ENCODE measurements at regions not wholly inside any gene's neighbourhood (a gene's known extent, or its start where the extent isn't known, plus 50 kb on each side); places are given as distances from the start of the nearest gene placed in this dataset.

GRCh38 chr3:28088811-28089526, 152.4 kb upstream of the CMC1 start:
- no peak for DNase-seq

- DNase-seq, result no peak
These were observed 151.9 kb upstream of the CMC1 start for GRCh38 chr3:28089527-28089897.

GRCh38 chr3:28099296-28099695, 142.1 kb upstream of the CMC1 start:
- DNase-seq, result no peak

GRCh38 chr3:28101705-28102104, 139.7 kb upstream of the CMC1 start:
- DNase-seq, result no peak

GRCh38 chr3:28103861-28104260, 137.6 kb upstream of the CMC1 start:
- no peak for DNase-seq

- no peak for DNase-seq
These were observed 136.4 kb upstream of the CMC1 start for GRCh38 chr3:28104896-28105534.

- no peak for DNase-seq
These were observed 131.6 kb upstream of the CMC1 start for GRCh38 chr3:28109829-28110228.

- no peak for DNase-seq
These were observed 130.6 kb upstream of the CMC1 start for GRCh38 chr3:28110869-28111268.

GRCh38 chr3:28114893-28115292, 126.5 kb upstream of the CMC1 start:
- no peak for DNase-seq

- no peak for DNase-seq
These were observed 126.1 kb upstream of the CMC1 start for GRCh38 chr3:28115316-28115715.

GRCh38 chr3:28117598-28117997, 123.8 kb upstream of the CMC1 start:
- no peak for DNase-seq

GRCh38 chr3:28118087-28118486, 123.3 kb upstream of the CMC1 start:
- no peak for DNase-seq

- DNase-seq, result no peak
These were observed 119.2 kb upstream of the CMC1 start for GRCh38 chr3:28122227-28122626.

- DNase-seq, result no peak
These were observed 116.5 kb upstream of the CMC1 start for GRCh38 chr3:28124882-28125281.

GRCh38 chr3:28125342-28125741, 116.1 kb upstream of the CMC1 start:
- no peak for DNase-seq

GRCh38 chr3:28130836-28131235, 110.6 kb upstream of the CMC1 start:
- no peak for DNase-seq

- no peak for DNase-seq
These were observed 108.5 kb upstream of the CMC1 start for GRCh38 chr3:28132941-28133340.

GRCh38 chr3:28134198-28134597, 107.2 kb upstream of the CMC1 start:
- no peak for DNase-seq

- DNase-seq, result no peak
These were observed 106.5 kb upstream of the CMC1 start for GRCh38 chr3:28134792-28135375.

GRCh38 chr3:28136607-28137216, 104.7 kb upstream of the CMC1 start:
- DNase-seq, result no peak

- no peak for DNase-seq
These were observed 103.3 kb upstream of the CMC1 start for GRCh38 chr3:28138043-28138610.

GRCh38 chr3:28139288-28139687, 102.1 kb upstream of the CMC1 start:
- DNase-seq, result no peak

Measured in amygdala (tissue), 56 donors.